Right lobe of liver (tissue), 6 donors: ENCODE measurements at regions not wholly inside any gene's neighbourhood (a gene's known extent, or its start where the extent isn't known, plus 50 kb on each side); places are given as distances from the start of the nearest gene placed in this dataset.
"Not testable (repeated sequence)": the region's sequence is repeated elsewhere in the genome, so short reads cannot be mapped to it uniquely, and the experiment has no call there.

Experiments used
- ATAC-seq, 4 donors: fragments of 200-7000 bp; cut with Tn5 transposase; one replicate each; pipeline ENCODE4 v1.9.1; 2020; ENCODE audit warnings: mild to moderate bottlenecking in 4 of 4, moderate library complexity in 4 of 4
- DNase-seq, 3 donors: peaks; one replicate each; pipeline ENCODE4 v3.0.0-alpha.2; 2020
- H3K27ac ChIP-seq, 3 donors: fragments of 200-600 bp; one replicate each; pipeline ENCODE4 v1.8.0; 2022
- H3K27me3 ChIP-seq, 2 donors: fragments of 200-600 bp; one replicate each; pipeline ENCODE4 v1.8.0; 2022
- H3K36me3 ChIP-seq, 4 donors: fragments of 200-600 bp; sonication (generic) in 1 of 4; one replicate each; pipeline versions ENCODE4 v1.5.1 to v1.8.0; 2017 to 2022; ENCODE audit warnings: control low read depth in 1 of 4
- H3K4me1 ChIP-seq, 4 donors: fragments of 200-600 bp; sonication (generic) in 1 of 4; one replicate each; pipeline versions ENCODE4 v1.5.1 to v1.8.0; 2017 to 2022; ENCODE audit warnings: control low read depth in 1 of 4
- H3K4me3 ChIP-seq, 3 donors: fragments of 200-600 bp; one replicate each; pipeline ENCODE4 v1.8.0; 2022
- H3K9me3 ChIP-seq, 4 donors: fragments of 200-600 bp; sonication (generic) in 1 of 4; one replicate each; pipeline versions ENCODE4 v1.5.1 to v1.8.0; 2017 to 2022; ENCODE audit warnings: control low read depth in 1 of 4
- POLR2A ChIP-seq: fragments of 450-650 bp; IDR thresholded peaks from one replicate; pipeline ENCODE4 v1.6.1; 2017; ENCODE audit warnings: antibody characterized with exemption, mild to moderate bottlenecking
- WGBS: methylation state at CpG from one replicate; pipeline ENCODE4 v1.1.6; 2018; ENCODE audit warnings: low coverage, low lambda C conversion rate; ENCODE audit not compliant: insufficient coverage; ENCODE audit errors: missing lambda C conversion rate; 5-methylcytosine and 5-hydroxymethylcytosine counted together
- intact Hi-C, 2 donors: fragments of 100-400 bp; cut with DNase I; formaldehyde crosslinking; loops; one replicate each; pipeline versions ENCODE4 v1.11.2 to v1.14.1; 2022
- TF ChIP-seq, protein P1 (sequence below), 4 donors: fragments of 200-600 bp in 3 of 4; fragments of 450-650 bp in 1 of 4; IDR thresholded peaks; one replicate each; pipeline versions ENCODE4 v1.5.1 to v1.8.0; 2016 to 2022; ENCODE audit warnings: antibody characterized with exemption in 4 of 4, mild to moderate bottlenecking in 2 of 4
- donor health status: DM: no; HTN: yes; CAD: no.
- donor health status: DM: no; HTN: no; CAD: no.
- donor health status: DM: no; HTN: no; CAD: no.
- donor health status: DM: no; HTN: yes; CAD: no.
- donor health status: DM: no; HTN: yes; CAD: no.

- H3K27me3 ChIP-seq, H3K4me3 ChIP-seq, DNase-seq, ATAC-seq, H3K9me3 ChIP-seq, intact Hi-C loops, H3K4me1 ChIP-seq, H3K27ac ChIP-seq, H3K36me3 ChIP-seq: not testable (repeated sequence)
- whole genome bisulfite sequencing, result 83% methylated on average over 8 of the region's 29 CpGs
Measured at GRCh38 chr14:105598040-105598763, 71.8 kb downstream of the TMEM121 start.

DNA sequence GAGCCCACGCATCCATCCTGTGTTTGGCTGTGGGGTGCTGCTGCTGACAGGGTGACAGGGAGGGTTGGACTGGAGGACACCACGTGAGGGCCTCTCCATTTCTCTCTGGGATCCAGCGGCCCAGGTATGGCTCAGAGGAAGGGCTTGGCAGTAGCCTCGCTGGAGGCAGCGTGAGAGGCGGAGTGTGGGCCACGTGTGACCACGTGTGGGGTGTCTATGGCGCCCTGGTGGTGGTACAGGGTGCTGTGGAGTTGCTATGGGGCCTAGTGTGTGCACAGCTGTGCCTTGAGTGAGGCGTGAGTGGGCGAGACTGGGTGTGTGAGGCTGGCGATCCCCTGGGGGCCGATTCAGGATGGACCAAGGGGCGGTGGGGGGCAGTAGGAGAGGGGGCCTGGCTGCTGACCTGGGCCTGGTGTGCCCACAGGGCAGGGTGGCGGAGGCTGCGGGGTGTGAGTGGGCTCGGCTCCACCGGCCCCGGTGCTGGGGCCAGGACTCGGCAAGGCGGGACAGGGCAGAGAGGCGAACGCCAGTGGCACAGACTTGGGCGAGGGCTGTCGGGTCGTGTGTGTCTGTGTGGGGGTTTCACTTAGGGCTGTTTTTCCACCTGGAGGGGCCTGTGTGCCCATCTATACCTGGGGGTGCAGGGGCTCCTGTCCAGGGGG is 72.7 kb downstream of the TMEM121 start:
- ATAC-seq, result peak in 2 of 4 donors; percentile 7 to 11
- WGBS, result 33% methylated on average over 1 of the region's 26 CpGs
- H3K9me3 ChIP-seq, H3K27me3 ChIP-seq, intact Hi-C loops, H3K27ac ChIP-seq, H3K4me1 ChIP-seq, H3K4me3 ChIP-seq, H3K36me3 ChIP-seq: not testable (repeated sequence)
- DNase-seq, result peak in 1 of 3 donors; percentile 43

DNA sequence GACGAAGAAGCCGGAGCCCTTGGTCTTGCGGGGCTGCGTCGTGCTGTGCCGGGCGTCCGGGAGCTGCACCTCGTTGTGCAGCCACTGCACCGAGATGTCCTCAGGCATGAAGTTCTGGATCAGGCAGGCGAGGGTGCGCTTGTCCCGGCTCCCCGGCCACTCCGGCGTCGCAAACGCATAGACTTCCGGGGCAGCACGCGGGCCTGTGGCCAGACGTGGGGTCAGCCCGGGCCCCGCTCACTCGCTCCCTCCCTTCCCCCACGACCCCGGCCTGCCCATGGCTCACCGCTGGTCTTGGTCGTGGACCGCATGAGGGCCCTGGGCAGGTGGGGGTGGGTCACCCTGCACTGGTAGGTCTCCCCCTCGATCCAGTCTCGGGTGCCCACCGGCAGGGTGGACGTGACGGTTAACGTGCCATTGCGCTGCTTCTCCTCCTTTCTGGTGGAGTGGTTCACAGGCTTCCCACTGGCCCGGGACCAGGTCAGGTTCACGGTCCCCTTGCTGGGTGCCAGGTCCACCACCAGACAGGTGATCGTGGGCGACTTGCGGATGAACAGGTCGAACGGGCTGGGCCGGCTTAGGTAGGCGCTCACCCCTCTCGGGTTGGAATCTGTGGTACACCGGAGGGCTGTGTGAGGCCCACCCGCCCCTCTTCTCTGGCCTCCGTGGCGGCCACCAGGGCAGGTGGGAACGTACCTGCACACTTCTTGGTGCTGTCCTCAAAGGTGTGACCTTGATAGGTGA is 74.0 kb downstream of the TMEM121 start:
- H3K9me3 ChIP-seq, H3K27me3 ChIP-seq, H3K27ac ChIP-seq, ATAC-seq, DNase-seq, intact Hi-C loops, H3K4me1 ChIP-seq, H3K36me3 ChIP-seq, H3K4me3 ChIP-seq: not testable (repeated sequence)
- WGBS, result 93% methylated on average over 3 of the region's 52 CpGs

GRCh38 chr14:105600939-105601359 is 74.6 kb downstream of the TMEM121 start:
- DNase-seq (no peak), ATAC-seq (no peak)
- no CpG with 5 or more reads among the region's 19 CpGs for WGBS
- Histone ChIP-seq H3K27ac (no peak overlapping the region), H3K9me3 (no peaks in the 10 kb centered on the region), H3K36me3 (no peaks in the 10 kb centered on the region), H3K4me3 (no peak overlapping the region), H3K27me3 (no peaks in the 10 kb centered on the region), H3K4me1 (peaks cover 0 to 8% (median 0%) of the 10 kb centered on the region in 4 donors)
- intact Hi-C loops, result no loop called here
- TF ChIP-seq, protein P1, sequence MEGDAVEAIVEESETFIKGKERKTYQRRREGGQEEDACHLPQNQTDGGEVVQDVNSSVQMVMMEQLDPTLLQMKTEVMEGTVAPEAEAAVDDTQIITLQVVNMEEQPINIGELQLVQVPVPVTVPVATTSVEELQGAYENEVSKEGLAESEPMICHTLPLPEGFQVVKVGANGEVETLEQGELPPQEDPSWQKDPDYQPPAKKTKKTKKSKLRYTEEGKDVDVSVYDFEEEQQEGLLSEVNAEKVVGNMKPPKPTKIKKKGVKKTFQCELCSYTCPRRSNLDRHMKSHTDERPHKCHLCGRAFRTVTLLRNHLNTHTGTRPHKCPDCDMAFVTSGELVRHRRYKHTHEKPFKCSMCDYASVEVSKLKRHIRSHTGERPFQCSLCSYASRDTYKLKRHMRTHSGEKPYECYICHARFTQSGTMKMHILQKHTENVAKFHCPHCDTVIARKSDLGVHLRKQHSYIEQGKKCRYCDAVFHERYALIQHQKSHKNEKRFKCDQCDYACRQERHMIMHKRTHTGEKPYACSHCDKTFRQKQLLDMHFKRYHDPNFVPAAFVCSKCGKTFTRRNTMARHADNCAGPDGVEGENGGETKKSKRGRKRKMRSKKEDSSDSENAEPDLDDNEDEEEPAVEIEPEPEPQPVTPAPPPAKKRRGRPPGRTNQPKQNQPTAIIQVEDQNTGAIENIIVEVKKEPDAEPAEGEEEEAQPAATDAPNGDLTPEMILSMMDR (IDR thresholded peaks at IDR 0.05), result no peak
- no peak for TF ChIP-seq POLR2A

DNA sequence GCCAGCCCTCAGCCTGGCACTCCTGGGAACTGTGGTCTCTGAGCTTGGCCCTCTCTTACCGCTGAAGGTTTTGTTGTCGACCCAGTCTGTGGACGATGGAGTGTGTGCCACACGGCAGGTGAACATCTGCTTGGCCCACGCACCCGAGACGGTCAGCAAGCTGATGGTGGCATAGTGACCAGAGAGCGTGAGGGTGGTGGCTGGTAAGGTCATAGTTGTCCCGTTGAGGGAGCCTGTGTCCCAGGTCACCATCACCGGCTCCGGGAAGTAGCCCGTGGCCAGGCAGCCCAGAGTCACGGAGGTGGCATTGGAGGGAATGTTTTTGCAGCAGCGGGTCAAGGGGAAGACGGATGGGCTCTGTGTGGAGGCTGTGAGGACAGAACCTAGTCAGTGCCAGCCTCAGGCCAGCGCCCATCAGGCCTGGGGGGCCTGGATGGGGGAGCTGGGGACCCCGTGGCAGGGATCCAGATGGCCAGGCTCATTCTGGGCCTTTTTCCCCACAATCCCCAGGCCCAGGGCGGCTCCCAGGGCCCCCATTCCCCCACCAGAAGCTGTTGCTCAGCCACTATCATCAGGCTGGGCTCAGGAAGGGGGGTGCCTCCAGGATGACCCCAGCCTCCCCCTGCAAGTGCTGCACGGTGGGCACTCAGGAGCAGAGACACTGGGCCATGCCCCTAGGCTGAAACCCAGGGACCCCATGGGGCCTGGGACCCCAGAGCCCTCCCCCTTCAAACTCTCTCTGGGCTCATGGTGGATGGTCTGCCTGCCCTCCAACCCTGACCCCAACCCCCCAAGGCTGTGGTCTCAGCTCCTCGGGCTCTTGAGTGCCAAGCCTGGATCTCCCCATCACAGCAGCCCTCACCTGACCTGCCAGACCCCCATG is 75.2 kb downstream of the TMEM121 start:
- WGBS, result 83% methylated on average over 3 of the region's 20 CpGs
- peaks cover 0 to 8% (median 0%) of the 10 kb centered on the region in 4 donors for H3K4me1 ChIP-seq
- peak overlapping the region in 1 of 3 donors; percentile 93 for H3K27ac ChIP-seq
- no peaks in the 10 kb centered on the region for H3K27me3 ChIP-seq
- no peaks in the 10 kb centered on the region for H3K9me3 ChIP-seq
- intact Hi-C loops, result no loop called here
- ATAC-seq, result no peak
- no peak for DNase-seq
- H3K36me3 ChIP-seq, result no peaks in the 10 kb centered on the region
- no peak overlapping the region for H3K4me3 ChIP-seq
- TF ChIP-seq, protein P1 (IDR thresholded peaks at IDR 0.05), result no peak
- TF ChIP-seq POLR2A, result no peak
